Left colon (tissue), 2 donors: ENCODE measurements at regions not wholly inside any gene's neighbourhood (a gene's known extent, or its start where the extent isn't known, plus 50 kb on each side); places are given as distances from the start of the nearest gene placed in this dataset.
"Not testable (repeated sequence)": the region's sequence is repeated elsewhere in the genome, so short reads cannot be mapped to it uniquely, and the experiment has no call there.

Experiments
- ATAC-seq: fragments of 200-7000 bp; cut with Tn5 transposase; one replicate; pipeline ENCODE4 v1.9.1; 2020; ENCODE audit warnings: mild to moderate bottlenecking, moderate library complexity
- DNase-seq, 2 donors: peaks; one replicate each; pipeline ENCODE4 v3.0.0-alpha.2; 2020
- intact Hi-C, 2 donors: fragments of 100-400 bp; cut with DNase I in 1 of 2; cut with micrococcal nuclease in 1 of 2; formaldehyde crosslinking; loops; one replicate each; pipeline versions ENCODE4 v1.11.2 to v1.14.0; 2022; cut with DNase I, micrococcal nuclease
- donor health status: DM: no; HTN: no; CAD: no.
- donor health status: DM: yes; HTN: yes; CAD: no.

DNA sequence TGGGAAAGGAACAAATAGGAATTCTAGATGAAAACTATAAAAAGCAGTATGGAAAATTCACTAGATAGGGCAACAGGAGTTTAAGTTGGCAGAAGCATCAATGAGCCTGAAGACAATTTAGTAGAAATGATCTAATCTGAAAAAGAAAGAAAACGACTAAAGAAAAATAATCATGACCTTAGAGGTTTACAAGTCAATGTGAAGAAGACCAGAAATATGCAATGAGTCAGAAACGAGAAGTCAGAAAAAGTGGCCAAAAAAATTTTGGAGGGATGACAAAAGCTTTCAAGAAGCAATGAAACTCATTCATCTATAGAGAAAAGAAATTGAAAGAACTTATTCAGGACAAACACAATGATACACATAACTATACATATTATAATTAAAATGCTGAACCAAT, 1244.0 kb downstream of the RPIA start:
- ATAC-seq, intact Hi-C loops, DNase-seq: not testable (repeated sequence)

DNA sequence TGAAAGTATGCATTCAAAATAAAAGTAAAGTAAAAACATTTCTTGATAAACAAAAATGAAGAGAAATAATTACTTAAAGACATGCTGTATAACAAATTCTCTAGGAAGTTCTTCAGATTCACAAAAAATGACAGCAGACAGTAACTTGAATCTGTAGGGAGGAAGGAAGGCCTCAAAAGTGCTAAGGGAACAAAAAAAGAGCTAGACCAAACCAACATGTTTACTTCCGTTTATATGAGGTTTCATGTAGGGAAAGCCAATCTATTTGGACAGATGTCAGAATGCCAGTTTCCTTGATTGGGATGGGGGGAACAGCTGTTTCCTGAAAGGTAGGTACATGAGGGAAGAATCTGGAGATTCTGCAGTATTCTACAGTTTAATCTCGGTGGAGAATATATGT, 1244.5 kb downstream of the RPIA start:
- DNase-seq, ATAC-seq, intact Hi-C loops: not testable (repeated sequence)

DNA sequence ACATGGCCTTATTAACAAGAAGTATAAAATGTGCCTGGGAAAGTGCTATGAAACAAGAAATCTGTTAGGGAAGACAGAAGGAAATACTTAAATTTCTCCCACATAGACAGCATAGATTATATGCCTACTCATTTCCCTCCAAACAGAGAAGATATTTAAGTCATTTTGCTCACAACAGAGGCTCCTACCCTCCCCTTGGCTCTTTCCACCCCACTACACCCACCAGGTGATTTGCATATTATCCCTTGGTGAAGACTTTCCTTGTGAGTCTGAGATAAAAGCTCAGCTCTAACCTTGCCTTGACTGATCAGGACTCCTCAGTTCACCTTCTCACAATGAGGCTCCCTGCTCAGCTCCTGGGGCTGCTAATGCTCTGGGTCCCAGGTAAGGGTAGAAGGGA, 1245.1 kb downstream of the RPIA start:
- DNase-seq, intact Hi-C loops, ATAC-seq: not testable (repeated sequence)

DNA sequence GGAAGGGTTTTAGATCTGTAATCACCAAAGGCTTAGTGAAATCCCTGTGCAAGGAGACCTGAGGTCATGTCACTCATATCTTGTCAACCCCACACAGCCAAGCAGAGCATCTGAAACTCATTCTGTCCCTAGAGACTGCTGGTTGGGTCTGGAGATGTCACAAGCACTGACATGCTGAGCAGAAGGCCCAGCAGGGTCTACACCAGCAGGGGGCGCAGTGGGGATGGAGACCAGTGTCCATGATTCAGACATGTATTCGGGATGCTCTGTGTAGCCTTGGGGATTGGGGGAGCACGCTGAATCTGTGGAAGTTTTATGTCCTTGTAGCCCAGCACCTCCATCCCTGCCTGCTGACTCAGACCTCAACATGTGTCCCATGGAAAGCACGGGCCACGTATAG, 1247.3 kb downstream of the RPIA start:
- DNase-seq, intact Hi-C loops: not testable (repeated sequence)
- ATAC-seq: peak; percentile 71

DNA sequence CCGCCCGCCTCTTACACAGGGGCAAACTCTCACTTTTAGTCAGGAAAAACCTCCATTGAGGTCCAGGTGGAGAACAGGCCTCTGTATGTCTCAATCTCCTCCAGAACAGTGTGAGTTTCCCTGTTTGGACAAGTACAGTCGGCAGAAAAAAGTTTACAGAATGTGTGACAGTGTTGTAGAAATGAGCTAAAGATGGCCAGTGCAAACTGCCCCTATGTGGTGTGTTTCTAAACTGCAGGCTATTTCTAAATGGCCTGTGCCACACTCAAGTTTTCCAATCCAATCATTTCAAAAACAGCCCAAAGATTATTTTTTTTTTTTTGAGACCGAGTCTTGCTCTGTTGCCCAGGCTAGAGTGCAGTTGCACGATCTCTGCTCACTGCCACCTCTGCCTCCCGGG, 1252.8 kb downstream of the RPIA start:
- peak; percentile 62 for ATAC-seq
- intact Hi-C loops, DNase-seq: not testable (repeated sequence)

DNA sequence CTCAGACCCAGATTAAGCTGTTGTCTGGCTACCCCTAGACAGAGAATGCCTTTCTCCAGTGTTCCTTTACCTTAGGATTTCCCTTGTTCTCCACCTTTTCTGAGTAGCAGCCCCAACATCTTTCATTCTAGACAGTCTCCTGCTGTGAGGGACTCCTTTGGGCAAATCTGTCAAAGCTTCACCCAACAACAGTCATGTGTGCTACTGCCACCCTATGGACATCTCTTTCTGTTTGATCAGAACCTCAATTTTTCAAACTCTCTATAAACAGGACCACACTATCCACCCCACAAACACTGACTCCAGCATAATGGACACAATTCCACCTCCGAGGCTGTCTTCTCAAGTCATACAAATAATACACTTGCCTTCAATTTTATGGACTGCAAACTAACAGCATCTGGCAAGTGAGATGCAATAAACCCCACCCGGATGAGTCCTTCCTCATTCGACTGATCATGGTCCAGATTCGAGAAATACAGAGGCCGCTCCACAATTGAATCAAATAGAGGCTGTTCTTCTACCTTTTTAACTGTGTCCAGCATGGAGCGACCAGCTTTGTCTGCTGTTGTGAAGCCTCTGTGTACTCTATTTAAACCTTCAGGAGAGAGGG, 1253.6 kb downstream of the RPIA start:
- ATAC-seq: peak; percentile 94
- intact Hi-C loops, DNase-seq: not testable (repeated sequence)

DNA sequence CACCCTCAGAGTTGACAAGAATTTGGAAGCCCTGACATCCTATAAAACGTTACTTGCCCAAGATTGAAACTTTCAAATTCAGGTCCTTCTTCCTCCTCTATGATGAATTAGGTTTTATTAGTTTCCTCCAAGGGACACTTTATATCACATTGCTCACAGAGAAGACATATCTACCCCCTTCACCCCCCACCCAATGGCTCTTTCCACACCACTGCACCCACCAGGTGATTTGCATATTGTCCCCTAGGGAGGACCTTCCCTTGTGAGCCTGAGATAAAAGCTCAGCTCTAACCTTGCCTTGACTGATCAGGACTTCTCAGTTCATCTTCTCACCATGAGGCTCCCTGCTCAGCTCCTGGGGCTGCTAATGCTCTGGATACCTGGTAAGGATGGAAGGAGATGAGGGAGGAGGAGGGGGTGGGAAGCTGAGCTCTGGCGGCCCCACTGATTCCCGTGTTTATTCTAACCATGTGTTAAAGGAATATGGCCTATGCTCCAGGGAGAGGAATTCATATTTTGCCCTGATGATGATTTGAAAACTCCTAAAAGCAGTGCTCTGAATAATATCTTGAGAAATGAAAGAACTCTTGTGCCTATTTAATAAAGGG, 1255.8 kb downstream of the RPIA start:
- DNase-seq, intact Hi-C loops, ATAC-seq: not testable (repeated sequence)

DNA sequence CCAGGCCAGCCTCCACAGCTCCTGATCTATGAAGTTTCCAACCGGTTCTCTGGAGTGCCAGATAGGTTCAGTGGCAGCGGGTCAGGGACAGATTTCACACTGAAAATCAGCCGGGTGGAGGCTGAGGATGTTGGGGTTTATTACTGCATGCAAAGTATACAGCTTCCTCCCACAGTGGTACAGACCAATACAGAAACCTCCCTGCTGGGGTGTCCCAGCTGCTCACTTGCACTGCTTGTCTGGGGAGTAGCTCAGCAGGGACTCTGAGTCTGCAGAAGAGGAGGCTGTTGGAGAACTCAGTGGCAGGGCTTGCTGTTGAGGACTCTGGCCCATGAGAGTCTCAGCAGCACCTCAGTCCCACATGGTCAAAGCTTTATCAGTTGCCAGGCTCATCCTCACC, 1256.6 kb downstream of the RPIA start:
- DNase-seq, ATAC-seq, intact Hi-C loops: not testable (repeated sequence)

DNA sequence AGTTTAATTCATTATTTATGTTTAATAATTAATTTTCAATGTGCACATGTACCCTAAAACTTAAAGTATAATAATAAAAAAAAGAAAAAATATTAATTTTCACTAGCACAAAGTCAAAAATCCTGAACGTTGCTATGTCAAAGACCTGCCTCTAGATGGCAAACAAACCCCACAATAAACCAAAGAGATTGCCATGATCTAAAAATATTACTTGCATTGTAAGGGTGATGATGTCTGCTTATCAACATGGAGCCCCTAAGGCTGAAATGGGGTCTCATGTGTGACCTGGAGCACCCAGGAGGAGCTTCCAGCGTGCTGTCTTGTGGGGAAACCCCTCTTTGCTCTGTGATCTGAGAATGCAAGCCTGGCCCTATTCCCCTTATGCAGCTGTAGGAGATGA, 1259.3 kb downstream of the RPIA start:
- intact Hi-C loops, DNase-seq, ATAC-seq: not testable (repeated sequence)

DNA sequence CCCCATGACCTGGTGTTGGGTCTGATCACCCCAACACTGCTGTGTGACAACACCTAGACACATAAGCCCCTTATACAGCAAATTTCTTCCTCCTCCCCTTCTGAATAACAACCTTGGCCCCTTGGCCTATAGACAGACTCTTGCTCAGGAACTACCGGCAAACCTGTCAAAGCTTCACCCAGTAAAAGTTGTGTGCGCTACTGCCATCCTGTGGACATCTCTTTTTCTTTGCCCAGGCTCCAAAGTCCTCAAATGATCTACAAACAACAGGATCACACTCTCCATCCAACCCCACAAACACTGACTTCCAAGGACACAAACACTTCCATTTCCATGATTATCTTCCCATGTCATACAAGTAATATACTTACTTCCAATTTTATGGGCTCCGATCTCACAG, 1265.8 kb downstream of the RPIA start:
- peak; percentile 72 for ATAC-seq
- DNase-seq: peak in 1 of 2 donors; percentile 35
- intact Hi-C loops: not testable (repeated sequence)

DNA sequence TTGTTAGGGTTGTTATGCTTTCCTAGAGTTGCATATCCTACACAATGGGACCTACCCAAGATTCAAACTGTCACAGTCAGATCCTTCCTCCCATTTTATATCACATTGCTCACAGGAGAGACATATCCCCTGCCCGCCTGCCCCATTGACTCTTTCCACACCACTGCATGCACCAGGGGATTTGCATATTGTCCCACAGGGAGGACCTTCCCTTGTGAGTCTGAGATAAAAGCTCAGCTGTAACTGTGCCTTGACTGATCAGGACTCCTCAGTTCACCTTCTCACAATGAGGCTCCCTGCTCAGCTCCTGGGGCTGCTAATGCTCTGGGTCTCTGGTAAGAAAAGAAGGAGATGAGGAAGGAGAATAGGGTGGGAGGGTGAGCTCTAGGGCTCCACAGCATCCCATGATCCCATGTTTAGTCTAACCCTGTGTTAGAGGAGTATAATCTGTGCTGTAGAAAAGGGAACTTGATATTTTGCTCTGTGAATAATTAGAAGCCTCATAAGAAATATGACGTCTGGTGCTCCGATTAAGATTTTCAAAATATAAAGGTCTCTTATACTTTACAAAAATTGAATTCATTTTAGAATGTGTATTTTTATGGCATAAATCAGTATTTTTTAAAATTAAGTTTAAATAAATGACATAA, 1268.4 kb downstream of the RPIA start:
- ATAC-seq, DNase-seq, intact Hi-C loops: not testable (repeated sequence)

DNA sequence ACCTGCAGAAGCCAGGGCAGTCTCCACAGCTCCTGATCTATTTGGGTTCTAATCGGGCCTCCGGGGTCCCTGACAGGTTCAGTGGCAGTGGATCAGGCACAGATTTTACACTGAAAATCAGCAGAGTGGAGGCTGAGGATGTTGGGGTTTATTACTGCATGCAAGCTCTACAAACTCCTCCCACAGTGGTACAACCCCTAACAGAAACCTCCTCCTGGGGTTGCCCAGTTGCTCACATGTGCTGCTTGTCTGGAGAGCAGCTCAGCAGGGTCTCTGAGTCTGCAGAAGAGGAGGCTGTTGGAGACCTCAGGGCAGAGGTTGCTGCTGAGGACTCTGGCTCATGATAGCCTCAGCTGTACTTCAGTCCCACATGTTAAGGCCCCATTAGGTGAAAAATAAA, 1269.1 kb downstream of the RPIA start:
- intact Hi-C loops, DNase-seq: not testable (repeated sequence)

DNA sequence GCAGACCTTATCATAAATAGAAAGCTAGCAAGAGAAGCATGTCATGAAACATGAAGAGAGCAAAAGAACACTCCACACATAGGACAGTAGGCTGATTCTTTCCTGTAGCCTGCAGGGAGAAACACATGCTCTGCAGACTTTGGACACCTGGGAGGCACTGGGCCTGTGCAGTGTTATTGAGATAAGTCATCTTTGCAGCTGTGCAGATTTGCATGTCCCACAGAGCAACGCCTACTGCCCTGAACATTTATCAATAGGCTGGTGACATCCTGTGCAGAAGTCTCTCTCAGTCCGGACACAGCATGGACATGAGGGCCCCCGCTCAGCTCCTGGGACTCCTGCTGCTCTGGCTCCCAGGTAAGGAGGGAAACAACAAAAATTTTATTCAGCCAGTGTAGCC, 1277.1 kb downstream of the RPIA start:
- DNase-seq, ATAC-seq, intact Hi-C loops: not testable (repeated sequence)

More for the DNA sequence above, 1269.1 kb downstream of the RPIA start:
- ATAC-seq: not testable (repeated sequence)

DNA sequence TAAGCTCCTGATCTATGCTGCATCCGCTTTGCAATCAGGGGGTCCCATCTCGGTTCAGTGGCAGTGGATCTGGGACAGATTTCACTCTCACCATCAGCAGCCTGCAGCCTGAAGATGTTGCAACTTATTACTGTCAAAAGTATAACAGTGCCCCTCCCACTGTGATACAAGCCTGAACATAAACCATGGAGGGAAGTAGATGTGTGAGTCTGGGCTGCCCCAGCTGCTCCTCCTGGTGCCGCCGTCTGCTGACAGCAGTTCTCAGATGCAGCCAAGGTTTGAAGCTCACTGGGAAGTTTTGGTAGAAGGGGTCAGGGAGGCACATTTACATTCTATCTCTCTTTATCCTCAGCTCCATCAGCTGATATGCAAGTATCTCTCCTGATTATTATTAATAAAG, 1277.7 kb downstream of the RPIA start:
- ATAC-seq, DNase-seq, intact Hi-C loops: not testable (repeated sequence)

DNA sequence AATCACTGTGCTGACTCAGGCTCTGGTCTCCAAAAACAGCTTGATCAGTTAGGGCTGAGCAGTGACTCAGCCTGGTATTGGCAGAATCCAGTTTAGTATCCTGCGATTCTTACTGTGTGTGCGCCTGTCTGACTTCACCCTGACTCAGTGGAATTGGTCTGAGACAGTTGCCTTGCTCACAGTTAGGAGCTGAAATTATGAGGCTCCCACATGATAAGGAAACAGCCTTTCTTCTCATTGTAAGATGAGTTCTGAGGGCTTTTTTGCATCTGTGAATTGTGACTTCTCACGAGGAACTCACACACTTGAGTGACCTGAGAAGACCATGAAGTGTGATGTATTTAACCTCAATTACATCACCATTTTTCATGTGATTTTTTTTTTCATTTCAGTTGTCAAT, 1282.4 kb downstream of the RPIA start:
- DNase-seq, intact Hi-C loops, ATAC-seq: not testable (repeated sequence)

DNA sequence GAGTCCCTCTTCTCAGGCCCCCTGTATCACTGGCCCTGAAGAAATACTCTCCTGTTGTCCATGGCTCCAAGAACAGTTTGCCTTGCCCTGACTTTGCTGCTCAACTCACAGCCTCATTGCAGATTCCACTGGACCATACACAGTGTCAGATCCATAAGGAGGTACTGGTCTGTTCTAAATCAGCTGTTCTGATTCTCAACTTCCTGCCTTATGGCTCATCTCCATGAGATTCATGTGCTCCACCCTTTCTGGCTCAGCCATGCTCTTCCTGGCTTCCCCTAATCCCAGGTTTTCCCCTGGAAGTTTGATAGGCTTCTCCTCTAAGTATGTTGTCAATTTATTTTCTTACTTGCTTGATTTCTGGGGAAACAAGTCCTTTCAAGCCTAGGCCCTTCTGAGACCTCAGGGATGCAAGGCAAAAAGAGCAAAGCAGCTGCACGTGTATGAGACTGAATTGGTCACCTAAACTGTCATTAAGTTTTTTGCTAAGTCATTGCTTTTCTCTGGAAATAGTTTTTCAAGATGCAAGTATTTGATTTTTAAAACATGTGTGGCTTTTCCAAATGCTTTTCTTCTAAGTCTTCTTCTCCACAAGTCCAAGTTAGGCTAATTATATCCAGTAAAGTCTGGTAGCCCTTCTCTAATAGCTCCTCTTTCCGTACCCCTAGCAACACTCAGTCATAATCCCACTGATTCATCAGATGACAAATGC, 1288.5 kb downstream of the RPIA start:
- intact Hi-C loops, ATAC-seq: not testable (repeated sequence)

DNA sequence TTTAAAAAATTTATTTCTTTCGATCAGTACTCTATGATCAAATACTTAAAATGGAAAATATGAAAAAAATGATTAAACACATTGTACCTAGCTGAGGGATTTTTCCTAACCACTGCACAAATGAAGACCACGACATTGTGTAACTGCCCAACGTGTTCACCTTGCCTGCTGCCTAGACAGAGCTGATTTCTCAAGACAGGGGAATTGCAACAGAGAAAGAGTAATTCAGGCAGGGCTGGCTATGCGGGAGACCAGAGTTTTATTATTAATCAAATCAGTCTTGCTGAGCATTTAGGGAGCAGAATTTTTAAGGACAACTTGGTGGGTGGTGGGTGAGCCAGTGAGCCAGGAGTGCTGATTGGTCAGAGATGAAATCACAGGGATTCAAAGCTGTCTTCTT, 1290.8 kb downstream of the RPIA start:
- intact Hi-C loops, DNase-seq, ATAC-seq: not testable (repeated sequence)

More for the DNA sequence above, 1288.5 kb downstream of the RPIA start:
- not testable (repeated sequence) for DNase-seq

DNA sequence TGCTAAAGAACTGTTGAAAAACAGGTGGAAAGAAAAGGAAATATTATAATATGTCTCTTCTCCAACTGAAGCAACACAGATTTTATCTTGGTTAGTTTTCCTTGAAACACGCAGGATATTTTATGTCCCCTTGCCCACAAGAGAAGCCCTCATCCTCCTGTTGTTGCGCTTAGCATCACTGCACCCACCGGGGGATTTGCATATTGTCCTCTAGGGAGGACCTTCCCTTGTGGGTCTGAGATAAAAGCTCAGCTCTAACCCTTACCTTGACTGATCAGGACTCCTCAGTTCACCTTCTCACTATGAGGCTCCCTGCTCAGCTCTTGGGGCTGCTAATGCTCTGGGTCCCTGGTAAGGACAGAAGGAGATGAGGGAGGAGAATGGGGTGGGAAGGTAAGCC, 1294.2 kb downstream of the RPIA start:
- ATAC-seq, DNase-seq, intact Hi-C loops: not testable (repeated sequence)

DNA sequence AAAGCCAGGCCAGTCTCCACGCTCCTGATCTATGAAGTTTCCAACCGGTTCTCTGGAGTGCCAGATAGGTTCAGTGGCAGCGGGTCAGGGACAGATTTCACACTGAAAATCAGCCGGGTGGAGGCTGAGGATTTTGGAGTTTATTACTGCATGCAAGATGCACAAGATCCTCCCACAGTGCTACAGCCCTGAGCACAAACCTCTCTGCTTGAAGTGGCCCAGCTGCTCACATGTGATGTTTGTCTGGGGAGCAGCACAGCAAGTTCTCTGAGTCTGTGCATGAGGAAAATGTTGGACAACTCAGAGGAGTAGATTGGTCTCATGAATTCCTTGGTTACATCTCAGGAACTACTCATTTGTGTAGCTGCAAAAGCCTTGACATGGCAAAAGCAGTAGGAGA, 1295.1 kb downstream of the RPIA start:
- DNase-seq, intact Hi-C loops, ATAC-seq: not testable (repeated sequence)
